Vagina (tissue), 2 donors: ENCODE measurements at regions not wholly inside any gene's neighbourhood (a gene's known extent, or its start where the extent isn't known, plus 50 kb on each side); places are given as distances from the start of the nearest gene placed in this dataset.
A peak's percentile ranks its signal among the peaks of the same experiment; 100 is the strongest.

ENCODE experiments used
- DNase-seq, 2 donors: peaks; one replicate each; pipeline ENCODE4 v3.0.0-alpha.2; 2017; ENCODE audit errors: extremely low spot score in 2 of 2
- H3K27ac ChIP-seq: fragments of 200-600 bp; sonication (generic); one replicate; pipeline ENCODE4 v1.5.1; 2019
- H3K27me3 ChIP-seq: fragments of 200-600 bp; sonication (generic); one replicate; pipeline ENCODE4 v1.5.1; 2019
- H3K36me3 ChIP-seq, 2 donors: fragments of 200-600 bp; sonication (generic); one replicate each; pipeline ENCODE4 v1.5.1; 2017 to 2019
- H3K4me1 ChIP-seq: fragments of 200-600 bp; sonication (generic); one replicate; pipeline ENCODE4 v1.5.1; 2019
- H3K4me3 ChIP-seq, 2 donors: fragments of 200-600 bp; sonication (generic); 1 replicate in 1 of 2; 2 replicates in 1 of 2; pipeline ENCODE4 v1.5.1; 2016 to 2019
- H3K9me3 ChIP-seq: fragments of 200-600 bp; sonication (generic); one replicate; pipeline ENCODE4 v1.5.1; 2019
- CTCF ChIP-seq, 3 experiments: fragments of 450-650 bp in 2 of 3; fragments of 200-600 bp in 1 of 3; sonication (generic) in 1 of 3; IDR thresholded peaks; one replicate each; pipeline ENCODE4 v1.5.1; 2017 to 2019; ENCODE audit warnings: antibody characterized with exemption in 3 of 3, mild to moderate bottlenecking in 2 of 3, moderate library complexity in 2 of 3
- POLR2A ChIP-seq, 2 donors: fragments of 450-650 bp; IDR thresholded peaks; one replicate each; pipeline ENCODE4 v1.6.1; 2017; ENCODE audit warnings: antibody characterized with exemption in 2 of 2, mild to moderate bottlenecking in 2 of 2, moderate library complexity in 2 of 2
- POLR2AphosphoS5 ChIP-seq, 2 donors: sonication (generic); formaldehyde crosslinking; IDR thresholded peaks; one replicate each; pipeline ENCODE4 v1.9.0; 2017; ENCODE audit warnings: antibody characterized with exemption in 2 of 2, mild to moderate bottlenecking in 2 of 2, low read depth in 1 of 2; ENCODE audit not compliant: insufficient read depth in 1 of 2
- intact Hi-C: fragments of 100-400 bp; cut with DNase I; formaldehyde crosslinking; loops from one replicate; pipeline ENCODE4 v1.15.1; 2023

- Histone ChIP-seq H3K36me3 (no peaks in the 10 kb centered on the region), H3K4me1 (peaks cover 6% of the 10 kb centered on the region), H3K27me3 (no peaks in the 10 kb centered on the region), H3K9me3 (no peaks in the 10 kb centered on the region), H3K4me3 (no peak overlapping the region), H3K27ac (no peak overlapping the region)
- intact Hi-C loops, result no loop called here
- no peak for DNase-seq
- no peak for TF ChIP-seq CTCF (IDR thresholded peaks at IDR 0.05)
- no peak for TF ChIP-seq POLR2A (IDR thresholded peaks at IDR 0.05)
- no peak for TF ChIP-seq POLR2AphosphoS5 (IDR thresholded peaks at IDR 0.05; ENCODE audit: insufficient read depth in 1 of 2, low read depth in 1 of 2)
Measured at GRCh38 chr9:86768020-86768419, 179.3 kb downstream of the GAS1 start.

- Histone ChIP-seq H3K4me3 (no peak overlapping the region), H3K36me3 (no peaks in the 10 kb centered on the region), H3K27me3 (no peaks in the 10 kb centered on the region), H3K27ac (no peak overlapping the region), H3K9me3 (no peaks in the 10 kb centered on the region), H3K4me1 (peaks cover 6% of the 10 kb centered on the region)
- DNase-seq, result peak in 1 of 2 donors; percentile 20
- no peak for TF ChIP-seq POLR2AphosphoS5 (IDR thresholded peaks at IDR 0.05; ENCODE audit: insufficient read depth in 1 of 2, low read depth in 1 of 2)
- no peak for TF ChIP-seq POLR2A (IDR thresholded peaks at IDR 0.05)
- no peak for TF ChIP-seq CTCF (IDR thresholded peaks at IDR 0.05)
- intact Hi-C loops, result no loop called here
Measured at GRCh38 chr9:86767373-86767772, 179.9 kb downstream of the GAS1 start.

- no peak overlapping the region for H3K4me3 ChIP-seq
- TF ChIP-seq POLR2AphosphoS5 (IDR thresholded peaks at IDR 0.05; ENCODE audit: insufficient read depth in 1 of 2, low read depth in 1 of 2) (no peak), CTCF (IDR thresholded peaks at IDR 0.05) (no peak), POLR2A (IDR thresholded peaks at IDR 0.05) (no peak)
- no peaks in the 10 kb centered on the region for H3K27me3 ChIP-seq
- H3K9me3 ChIP-seq, result no peaks in the 10 kb centered on the region
- peaks cover 6% of the 10 kb centered on the region for H3K4me1 ChIP-seq
- no peaks in the 10 kb centered on the region for H3K36me3 ChIP-seq
- intact Hi-C loops, result no loop called here
- peak in 1 of 2 donors; percentile 32 for DNase-seq
- no peak overlapping the region for H3K27ac ChIP-seq
Measured at GRCh38 chr9:86766912-86767311, 180.4 kb downstream of the GAS1 start.

- no peak for DNase-seq
- Histone ChIP-seq H3K9me3 (no peaks in the 10 kb centered on the region), H3K27ac (no peak overlapping the region), H3K27me3 (no peaks in the 10 kb centered on the region), H3K4me3 (no peak overlapping the region), H3K4me1 (peaks cover 6% of the 10 kb centered on the region), H3K36me3 (no peaks in the 10 kb centered on the region)
- intact Hi-C loops, result no loop called here
- no peak for TF ChIP-seq POLR2AphosphoS5 (IDR thresholded peaks at IDR 0.05; ENCODE audit: insufficient read depth in 1 of 2, low read depth in 1 of 2)
- no peak for TF ChIP-seq POLR2A (IDR thresholded peaks at IDR 0.05)
- TF ChIP-seq CTCF (IDR thresholded peaks at IDR 0.05), result no peak
Measured at GRCh38 chr9:86766511-86766910, 180.8 kb downstream of the GAS1 start.

- H3K27ac ChIP-seq, result no peak overlapping the region
- intact Hi-C loops, result no loop called here
Measured at GRCh38 chr9:86765746-86766430, 181.4 kb downstream of the GAS1 start.

More at GRCh38 chr9:86765746-86766430, 181.4 kb downstream of the GAS1 start:
- Histone ChIP-seq H3K9me3 (no peaks in the 10 kb centered on the region), H3K4me3 (no peak overlapping the region), H3K36me3 (no peaks in the 10 kb centered on the region), H3K4me1 (peaks cover 6% of the 10 kb centered on the region), H3K27me3 (no peaks in the 10 kb centered on the region)
- peak in 1 of 2 donors; percentile 52 for DNase-seq
- TF ChIP-seq POLR2AphosphoS5 (IDR thresholded peaks at IDR 0.05; ENCODE audit: insufficient read depth in 1 of 2, low read depth in 1 of 2), result no peak
- TF ChIP-seq POLR2A (IDR thresholded peaks at IDR 0.05), result no peak
- TF ChIP-seq CTCF (IDR thresholded peaks at IDR 0.05), result no peak
